Coronary artery (tissue), 2 donors: ENCODE measurements at regions not wholly inside any gene's neighbourhood (a gene's known extent, or its start where the extent isn't known, plus 50 kb on each side); places are given as distances from the start of the nearest gene placed in this dataset.

Experiments used
- DNase-seq: peaks from one replicate; pipeline ENCODE4 v3.0.0-alpha.2; 2017; ENCODE audit warnings: low spot score
- H3K27ac ChIP-seq, 2 donors: fragments of 200-600 bp; sonication (generic); one replicate each; pipeline ENCODE4 v1.5.1; 2016 to 2019
- H3K4me3 ChIP-seq: fragments of 200-600 bp; sonication (generic); 2 replicates; pipeline ENCODE4 v1.5.1; 2016; ENCODE audit warnings: mild to moderate bottlenecking, moderate library complexity
- TF ChIP-seq, protein P1 (sequence below): fragments of 200-600 bp; sonication (generic); IDR thresholded peaks from one replicate; pipeline ENCODE4 v1.5.1; 2019; ENCODE audit warnings: antibody characterized with exemption

GRCh38 chr17:14006249-14006942 is 62.9 kb upstream of the COX10 start:
- H3K27ac ChIP-seq, result no peak overlapping the region
- no peak overlapping the region for H3K4me3 ChIP-seq
- DNase-seq, result no peak
- TF ChIP-seq, protein P1, sequence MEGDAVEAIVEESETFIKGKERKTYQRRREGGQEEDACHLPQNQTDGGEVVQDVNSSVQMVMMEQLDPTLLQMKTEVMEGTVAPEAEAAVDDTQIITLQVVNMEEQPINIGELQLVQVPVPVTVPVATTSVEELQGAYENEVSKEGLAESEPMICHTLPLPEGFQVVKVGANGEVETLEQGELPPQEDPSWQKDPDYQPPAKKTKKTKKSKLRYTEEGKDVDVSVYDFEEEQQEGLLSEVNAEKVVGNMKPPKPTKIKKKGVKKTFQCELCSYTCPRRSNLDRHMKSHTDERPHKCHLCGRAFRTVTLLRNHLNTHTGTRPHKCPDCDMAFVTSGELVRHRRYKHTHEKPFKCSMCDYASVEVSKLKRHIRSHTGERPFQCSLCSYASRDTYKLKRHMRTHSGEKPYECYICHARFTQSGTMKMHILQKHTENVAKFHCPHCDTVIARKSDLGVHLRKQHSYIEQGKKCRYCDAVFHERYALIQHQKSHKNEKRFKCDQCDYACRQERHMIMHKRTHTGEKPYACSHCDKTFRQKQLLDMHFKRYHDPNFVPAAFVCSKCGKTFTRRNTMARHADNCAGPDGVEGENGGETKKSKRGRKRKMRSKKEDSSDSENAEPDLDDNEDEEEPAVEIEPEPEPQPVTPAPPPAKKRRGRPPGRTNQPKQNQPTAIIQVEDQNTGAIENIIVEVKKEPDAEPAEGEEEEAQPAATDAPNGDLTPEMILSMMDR, result no peak

GRCh38 chr17:14007951-14008350 is 61.4 kb upstream of the COX10 start:
- H3K4me3 ChIP-seq, result no peak overlapping the region
- no peak overlapping the region for H3K27ac ChIP-seq
- TF ChIP-seq, protein P1, result no peak
- no peak for DNase-seq

DNA sequence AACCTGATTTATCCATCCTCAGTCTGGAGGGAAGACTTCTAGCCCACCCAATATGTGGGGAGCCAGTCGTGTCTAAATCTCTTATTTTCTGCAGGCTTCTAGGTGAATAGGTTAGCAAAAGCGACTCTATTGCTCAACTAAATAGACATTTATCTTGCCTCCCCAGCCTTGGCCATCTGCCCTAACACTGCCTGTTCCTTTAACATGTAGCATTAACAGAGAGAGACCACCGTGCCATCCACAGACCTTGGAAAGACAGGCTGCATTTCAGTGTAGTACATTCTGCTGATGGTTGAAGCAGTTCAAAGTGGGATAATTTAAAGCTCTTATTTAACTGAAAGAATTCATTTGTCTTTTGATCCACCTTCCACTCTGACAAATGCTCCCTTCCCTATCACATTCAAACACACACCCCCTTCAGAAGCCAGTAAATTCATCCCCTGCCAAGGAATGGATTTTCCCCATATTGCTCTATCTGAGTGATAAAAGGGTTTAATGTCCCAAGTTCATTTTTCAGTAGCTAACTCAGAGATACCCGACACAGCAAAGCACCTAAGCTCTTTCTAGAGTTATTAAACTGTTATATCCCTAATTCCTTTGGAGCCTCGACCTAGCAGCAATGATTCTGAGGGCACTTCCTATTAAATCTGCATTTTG is 58.1 kb upstream of the COX10 start:
- Histone ChIP-seq H3K27ac (no peak overlapping the region), H3K4me3 (no peak overlapping the region)
- TF ChIP-seq, protein P1, result no peak
- no peak for DNase-seq

GRCh38 chr17:14011740-14012405 is 57.4 kb upstream of the COX10 start:
- no peak overlapping the region for H3K27ac ChIP-seq
- no peak overlapping the region for H3K4me3 ChIP-seq
- TF ChIP-seq, protein P1, result no peak
- no peak for DNase-seq

- DNase-seq, result no peak
- Histone ChIP-seq H3K27ac (no peak overlapping the region), H3K4me3 (no peak overlapping the region)
- TF ChIP-seq, protein P1, result no peak
Observed at GRCh38 chr17:14014657-14015056, 54.6 kb upstream of the COX10 start.

DNA sequence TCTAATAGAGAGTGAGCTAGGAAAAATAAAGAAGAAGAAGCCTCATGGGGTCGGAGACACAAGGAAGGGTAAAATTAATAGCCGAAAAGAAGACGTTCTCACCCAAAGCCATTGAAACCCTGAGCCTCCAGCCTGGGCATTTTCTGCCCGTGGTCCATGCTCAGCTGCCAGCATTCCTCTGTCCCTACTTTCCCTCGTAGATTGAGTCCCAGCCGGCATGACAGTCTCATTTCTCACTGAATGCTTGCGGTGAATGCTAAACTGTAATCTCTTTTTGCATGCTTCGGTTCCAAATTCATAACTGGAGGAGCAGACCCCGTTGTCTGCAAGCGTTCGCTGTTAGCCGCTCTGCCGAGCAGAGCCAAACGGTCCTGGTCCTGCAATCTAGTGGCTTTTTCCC is 54.0 kb upstream of the COX10 start:
- DNase-seq, result no peak
- no peak overlapping the region for H3K27ac ChIP-seq
- H3K4me3 ChIP-seq, result no peak overlapping the region
- TF ChIP-seq, protein P1, result no peak
